ENCODE measurements at regions not wholly inside any gene's neighbourhood (a gene's known extent, or its start where the extent isn't known, plus 50 kb on each side); places are given as distances from the start of the nearest gene placed in this dataset.

DNA sequence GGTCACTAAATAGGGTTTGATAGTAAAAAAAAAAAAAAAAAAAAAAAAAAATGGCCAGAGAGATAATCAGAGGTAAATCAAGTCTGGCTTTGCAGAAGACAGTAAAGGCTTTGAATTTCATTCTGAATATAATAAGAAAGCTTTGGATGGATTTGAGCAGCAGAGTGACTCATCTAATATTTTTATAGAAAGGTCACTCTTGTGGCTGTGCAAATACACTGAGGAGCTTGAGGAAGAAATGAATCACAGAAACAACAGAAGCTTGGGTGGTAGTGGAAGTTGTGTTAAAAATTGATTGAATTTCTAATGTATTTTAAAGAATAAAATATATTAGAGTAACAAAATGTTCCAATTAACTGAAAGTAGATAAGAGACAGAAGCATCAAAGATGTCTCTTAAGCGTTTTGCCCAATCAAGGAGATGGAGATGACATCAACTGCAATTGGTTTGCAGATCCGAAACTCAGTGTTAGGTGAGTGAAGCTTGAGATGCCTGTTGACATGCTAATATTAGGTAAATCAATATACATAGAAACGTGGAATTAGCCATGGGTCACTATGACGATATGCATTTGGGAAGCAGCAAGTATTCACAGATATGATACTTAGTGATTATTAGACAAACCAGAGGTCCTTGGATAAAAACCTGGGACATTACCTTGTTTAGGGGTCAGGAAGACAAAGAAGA is 280.5 kb downstream of the GPM6A start:
- no peak for TF ChIP-seq GLIS3 (CRISPR knock-in tag; IDR thresholded peaks at IDR 0.05)
- TF ChIP-seq ISL1 (CRISPR knock-in tag; IDR thresholded peaks at IDR 0.05): no peak
- TF ChIP-seq, protein P1, sequence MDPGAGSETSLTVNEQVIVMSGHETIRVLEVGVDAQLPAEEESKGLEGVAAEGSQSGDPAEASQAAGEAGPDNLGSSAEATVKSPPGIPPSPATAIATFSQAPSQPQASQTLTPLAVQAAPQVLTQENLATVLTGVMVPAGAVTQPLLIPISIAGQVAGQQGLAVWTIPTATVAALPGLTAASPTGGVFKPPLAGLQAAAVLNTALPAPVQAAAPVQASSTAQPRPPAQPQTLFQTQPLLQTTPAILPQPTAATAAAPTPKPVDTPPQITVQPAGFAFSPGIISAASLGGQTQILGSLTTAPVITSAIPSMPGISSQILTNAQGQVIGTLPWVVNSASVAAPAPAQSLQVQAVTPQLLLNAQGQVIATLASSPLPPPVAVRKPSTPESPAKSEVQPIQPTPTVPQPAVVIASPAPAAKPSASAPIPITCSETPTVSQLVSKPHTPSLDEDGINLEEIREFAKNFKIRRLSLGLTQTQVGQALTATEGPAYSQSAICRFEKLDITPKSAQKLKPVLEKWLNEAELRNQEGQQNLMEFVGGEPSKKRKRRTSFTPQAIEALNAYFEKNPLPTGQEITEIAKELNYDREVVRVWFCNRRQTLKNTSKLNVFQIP (CRISPR knock-in tag; IDR thresholded peaks at IDR 0.05; ENCODE audit: borderline replicate concordance, low read depth): no peak
- TF ChIP-seq, protein P2, sequence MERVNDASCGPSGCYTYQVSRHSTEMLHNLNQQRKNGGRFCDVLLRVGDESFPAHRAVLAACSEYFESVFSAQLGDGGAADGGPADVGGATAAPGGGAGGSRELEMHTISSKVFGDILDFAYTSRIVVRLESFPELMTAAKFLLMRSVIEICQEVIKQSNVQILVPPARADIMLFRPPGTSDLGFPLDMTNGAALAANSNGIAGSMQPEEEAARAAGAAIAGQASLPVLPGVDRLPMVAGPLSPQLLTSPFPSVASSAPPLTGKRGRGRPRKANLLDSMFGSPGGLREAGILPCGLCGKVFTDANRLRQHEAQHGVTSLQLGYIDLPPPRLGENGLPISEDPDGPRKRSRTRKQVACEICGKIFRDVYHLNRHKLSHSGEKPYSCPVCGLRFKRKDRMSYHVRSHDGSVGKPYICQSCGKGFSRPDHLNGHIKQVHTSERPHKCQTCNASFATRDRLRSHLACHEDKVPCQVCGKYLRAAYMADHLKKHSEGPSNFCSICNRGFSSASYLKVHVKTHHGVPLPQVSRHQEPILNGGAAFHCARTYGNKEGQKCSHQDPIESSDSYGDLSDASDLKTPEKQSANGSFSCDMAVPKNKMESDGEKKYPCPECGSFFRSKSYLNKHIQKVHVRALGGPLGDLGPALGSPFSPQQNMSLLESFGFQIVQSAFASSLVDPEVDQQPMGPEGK (CRISPR knock-in tag; IDR thresholded peaks at IDR 0.05; ENCODE audit: borderline replicate concordance): no peak
- no peak for TF ChIP-seq ZNF8 (CRISPR knock-in tag; IDR thresholded peaks at IDR 0.05)
- TF ChIP-seq ARNTL (CRISPR knock-in tag; IDR thresholded peaks at IDR 0.05; ENCODE audit: borderline replicate concordance, low read depth): no peak
- no peak for TF ChIP-seq OSR1 (CRISPR knock-in tag; IDR thresholded peaks at IDR 0.05)
- TF ChIP-seq TOX (CRISPR knock-in tag; IDR thresholded peaks at IDR 0.05; ENCODE audit: borderline replicate concordance): no peak
- TF ChIP-seq ZFP30 (CRISPR knock-in tag; IDR thresholded peaks at IDR 0.05): no peak
